Thymus (tissue), 11 donors: ENCODE measurements at regions not wholly inside any gene's neighbourhood (a gene's known extent, or its start where the extent isn't known, plus 50 kb on each side); places are given as distances from the start of the nearest gene placed in this dataset.

ENCODE experiments used
- DNase-seq, 9 donors: peaks; one replicate each; pipeline ENCODE4 v3.0.0-alpha.2; 2013; ENCODE audit warnings: low spot score in 9 of 9, low read depth in 6 of 9, missing footprints in 1 of 9
- H3K27ac ChIP-seq, 2 donors: one replicate each; pipeline ENCODE4 v1.5.1; 2013; ENCODE audit warnings: control low read depth in 1 of 2, low read depth in 1 of 2, low read length in 1 of 2, mild to moderate bottlenecking in 1 of 2, moderate library complexity in 1 of 2
- H3K27me3 ChIP-seq, 2 donors: one replicate each; pipeline ENCODE4 v1.5.1; 2013; ENCODE audit warnings: low read length in 1 of 2; ENCODE audit not compliant: control insufficient read depth in 2 of 2, insufficient read depth in 1 of 2
- H3K36me3 ChIP-seq, 2 donors: one replicate each; pipeline ENCODE4 v1.5.1; 2013; ENCODE audit warnings: low read length in 1 of 2, mild to moderate bottlenecking in 1 of 2, moderate library complexity in 1 of 2; ENCODE audit not compliant: control insufficient read depth in 2 of 2, insufficient read depth in 2 of 2
- H3K4me1 ChIP-seq, 2 donors: one replicate each; pipeline ENCODE4 v1.5.1; 2013; ENCODE audit warnings: low read length in 2 of 2; ENCODE audit not compliant: control insufficient read depth in 2 of 2, insufficient read depth in 2 of 2
- H3K4me3 ChIP-seq, 2 donors: one replicate each; pipeline ENCODE4 v1.5.1; 2013; ENCODE audit warnings: low read length in 2 of 2, control low read depth in 1 of 2, mild to moderate bottlenecking in 1 of 2
- H3K9me3 ChIP-seq, 2 donors: one replicate each; pipeline ENCODE4 v1.5.1; 2013; ENCODE audit warnings: low read length in 1 of 2, mild to moderate bottlenecking in 1 of 2; ENCODE audit not compliant: control insufficient read depth in 2 of 2, insufficient read depth in 1 of 2
- WGBS: extraction: QIAGEN DNeasy Blood & Tissue Kit; methylation state at CpG from one replicate; pipeline ENCODE4 v1.1.7; 2013; 5-methylcytosine and 5-hydroxymethylcytosine counted together
- donor health status: healthy.

GRCh38 chrY:12981074-12981473, 76.4 kb downstream of the DDX3Y start:
- 88% methylated on average over 2 of the region's 2 CpGs for WGBS
- no peak for DNase-seq
- no peaks in the 10 kb centered on the region for H3K36me3 ChIP-seq

GRCh38 chrY:12982249-12982829, 77.7 kb downstream of the DDX3Y start:
- WGBS = 100% methylated on average over 2 of the region's 2 CpGs
- Histone ChIP-seq H3K4me1 (no peaks in the 10 kb centered on the region), H3K36me3 (no peaks in the 10 kb centered on the region), H3K27ac (no peak overlapping the region), H3K9me3 (no peaks in the 10 kb centered on the region), H3K4me3 (no peak overlapping the region), H3K27me3 (no peaks in the 10 kb centered on the region)
- DNase-seq = no peak

More at GRCh38 chrY:12981074-12981473, 76.4 kb downstream of the DDX3Y start:
- no peak overlapping the region for H3K27ac ChIP-seq
- H3K9me3 ChIP-seq = no peaks in the 10 kb centered on the region
- H3K4me3 ChIP-seq = no peak overlapping the region
- H3K4me1 ChIP-seq = no peaks in the 10 kb centered on the region
- no peaks in the 10 kb centered on the region for H3K27me3 ChIP-seq

GRCh38 chrY:12984637-12985344, 80.1 kb downstream of the DDX3Y start:
- Histone ChIP-seq H3K4me3 (no peak overlapping the region), H3K4me1 (no peaks in the 10 kb centered on the region)

GRCh38 chrY:13017493-13017892, 112.8 kb downstream of the DDX3Y start:
- no peaks in the 10 kb centered on the region for H3K36me3 ChIP-seq
- H3K4me1 ChIP-seq = no peaks in the 10 kb centered on the region
- no peaks in the 10 kb centered on the region for H3K27me3 ChIP-seq
- H3K27ac ChIP-seq = no peak overlapping the region
- H3K4me3 ChIP-seq = no peak overlapping the region
- WGBS = 95% methylated on average over 5 of the region's 5 CpGs
- no peaks in the 10 kb centered on the region for H3K9me3 ChIP-seq
- no peak for DNase-seq

More at GRCh38 chrY:12984637-12985344, 80.1 kb downstream of the DDX3Y start:
- DNase-seq = no peak
- no peaks in the 10 kb centered on the region for H3K36me3 ChIP-seq
- WGBS = 87% methylated on average over 5 of the region's 5 CpGs
- no peaks in the 10 kb centered on the region for H3K9me3 ChIP-seq
- H3K27ac ChIP-seq = no peak overlapping the region
- no peaks in the 10 kb centered on the region for H3K27me3 ChIP-seq

GRCh38 chrY:13019486-13019885, 114.8 kb downstream of the DDX3Y start:
- H3K27ac ChIP-seq = no peak overlapping the region
- no peak overlapping the region for H3K4me3 ChIP-seq
- DNase-seq = no peak
- H3K27me3 ChIP-seq = no peaks in the 10 kb centered on the region
- no peaks in the 10 kb centered on the region for H3K4me1 ChIP-seq
- H3K36me3 ChIP-seq = no peaks in the 10 kb centered on the region
- WGBS = 95% methylated on average over 3 of the region's 3 CpGs
- no peaks in the 10 kb centered on the region for H3K9me3 ChIP-seq

- Histone ChIP-seq H3K4me1 (no peaks in the 10 kb centered on the region), H3K36me3 (no peaks in the 10 kb centered on the region), H3K4me3 (no peak overlapping the region), H3K9me3 (no peaks in the 10 kb centered on the region), H3K27me3 (no peaks in the 10 kb centered on the region), H3K27ac (no peak overlapping the region)
- WGBS = 100% methylated on average over 1 of the region's 1 CpG
- DNase-seq = no peak
Observed at GRCh38 chrY:13020839-13021238, 116.2 kb downstream of the DDX3Y start.

- 96% methylated on average over 3 of the region's 3 CpGs for WGBS
- DNase-seq = no peak
- Histone ChIP-seq H3K9me3 (no peaks in the 10 kb centered on the region), H3K27me3 (no peaks in the 10 kb centered on the region), H3K27ac (no peak overlapping the region), H3K4me3 (no peak overlapping the region), H3K36me3 (no peaks in the 10 kb centered on the region), H3K4me1 (no peaks in the 10 kb centered on the region)
Observed at GRCh38 chrY:13023607-13024006, 118.9 kb downstream of the DDX3Y start.

GRCh38 chrY:13024447-13024846, 119.8 kb downstream of the DDX3Y start:
- Histone ChIP-seq H3K4me3 (no peak overlapping the region), H3K27me3 (no peaks in the 10 kb centered on the region), H3K27ac (no peak overlapping the region), H3K9me3 (no peaks in the 10 kb centered on the region), H3K4me1 (no peaks in the 10 kb centered on the region), H3K36me3 (no peaks in the 10 kb centered on the region)
- no peak for DNase-seq

GRCh38 chrY:13026906-13027305, 122.2 kb downstream of the DDX3Y start:
- no peaks in the 10 kb centered on the region for H3K27me3 ChIP-seq
- H3K4me1 ChIP-seq = no peaks in the 10 kb centered on the region
- no peaks in the 10 kb centered on the region for H3K36me3 ChIP-seq
- H3K27ac ChIP-seq = no peak overlapping the region
- no peak for DNase-seq
- WGBS = 93% methylated on average over 2 of the region's 2 CpGs
- H3K9me3 ChIP-seq = no peaks in the 10 kb centered on the region
- no peak overlapping the region for H3K4me3 ChIP-seq
